Liver (tissue), 8 donors: ENCODE measurements at regions not wholly inside any gene's neighbourhood (a gene's known extent, or its start where the extent isn't known, plus 50 kb on each side); places are given as distances from the start of the nearest gene placed in this dataset.

Experiments used
- DNase-seq: peaks from one replicate; pipeline ENCODE4 v3.0.0-alpha.2; 2017; ENCODE audit warnings: low spot score
- H3K27ac ChIP-seq, 2 donors: one replicate each; pipeline ENCODE4 v1.7.0; 2013; ENCODE audit warnings: inconsistent platforms in 2 of 2, low read length in 2 of 2, control low read depth in 1 of 2, low read depth in 1 of 2, mild to moderate bottlenecking in 1 of 2
- H3K27me3 ChIP-seq, 4 donors: one replicate each; pipeline versions ENCODE4 v1.6.1 to v1.7.0; 2013; ENCODE audit warnings: low read length in 3 of 4, inconsistent platforms in 1 of 4, mild to moderate bottlenecking in 1 of 4, moderate library complexity in 1 of 4; ENCODE audit not compliant: control insufficient read depth in 4 of 4, insufficient read depth in 4 of 4
- H3K36me3 ChIP-seq, 4 donors: one replicate each; pipeline versions ENCODE4 v1.6.1 to v1.7.0; 2013; ENCODE audit warnings: low read length in 3 of 4, mild to moderate bottlenecking in 3 of 4, low read depth in 1 of 4, moderate library complexity in 1 of 4; ENCODE audit not compliant: control insufficient read depth in 4 of 4, insufficient read depth in 3 of 4
- H3K4me1 ChIP-seq, 4 donors: one replicate each; pipeline versions ENCODE4 v1.6.1 to v1.7.0; 2013; ENCODE audit warnings: low read length in 3 of 4, mild to moderate bottlenecking in 3 of 4, moderate library complexity in 1 of 4; ENCODE audit not compliant: control insufficient read depth in 4 of 4, insufficient read depth in 4 of 4
- H3K4me3 ChIP-seq, 3 donors: one replicate each; pipeline versions ENCODE4 v1.6.1 to v1.7.0; 2013; ENCODE audit warnings: low read length in 3 of 3, control low read depth in 1 of 3, low read depth in 1 of 3, mild to moderate bottlenecking in 1 of 3
- H3K9ac ChIP-seq, 2 donors: one replicate each; pipeline ENCODE4 v1.7.0; 2013; ENCODE audit warnings: low read length in 2 of 2, mild to moderate bottlenecking in 2 of 2, moderate library complexity in 2 of 2, control low read depth in 1 of 2, low read depth in 1 of 2
- H3K9me3 ChIP-seq, 4 donors: one replicate each; pipeline versions ENCODE4 v1.6.1 to v1.7.0; 2013; ENCODE audit warnings: low read length in 3 of 4; ENCODE audit not compliant: control insufficient read depth in 4 of 4
- CTCF ChIP-seq: fragments of 150-350 bp; IDR thresholded peaks from 2 replicates; pipeline ENCODE4 v1.5.1; 2017; ENCODE audit warnings: improper control_type of control experiment, low read depth, low read length; ENCODE audit not compliant: missing input control
- EGR1 ChIP-seq, 2 donors: IDR thresholded peaks; 2 replicates each; pipeline ENCODE4 v1.6.1; 2016 to 2018; ENCODE audit warnings: antibody characterized with exemption in 2 of 2, low read depth in 2 of 2
- FOXA1 ChIP-seq: IDR thresholded peaks from 2 replicates; pipeline ENCODE4 v1.6.1; 2016; ENCODE audit warnings: antibody characterized with exemption
- FOXA2 ChIP-seq: IDR thresholded peaks from 2 replicates; pipeline ENCODE4 v1.6.1; 2016; ENCODE audit warnings: antibody characterized with exemption
- GABPA ChIP-seq, 2 donors: IDR thresholded peaks in 1 of 2; conservative IDR thresholded peaks in 1 of 2; 2 replicates each; pipeline ENCODE4 v1.6.1; 2016; ENCODE audit warnings: antibody characterized with exemption in 2 of 2, mild to moderate bottlenecking in 1 of 2, moderate library complexity in 1 of 2
- HNF4A ChIP-seq, 2 donors: conservative IDR thresholded peaks; 2 replicates each; pipeline ENCODE4 v1.6.1; 2016; ENCODE audit warnings: antibody characterized with exemption in 2 of 2, mild to moderate bottlenecking in 2 of 2
- HNF4G ChIP-seq: IDR thresholded peaks from 2 replicates; pipeline ENCODE4 v1.6.1; 2016; ENCODE audit warnings: antibody characterized with exemption
- JUND ChIP-seq, 2 donors: IDR thresholded peaks; 2 replicates each; pipeline ENCODE4 v1.6.1; 2016; ENCODE audit warnings: antibody characterized with exemption in 2 of 2
- NR2F2 ChIP-seq: IDR thresholded peaks from 2 replicates; pipeline ENCODE4 v1.6.1; 2016; ENCODE audit warnings: antibody characterized with exemption
- RAD21 ChIP-seq, 2 donors: IDR thresholded peaks; 2 replicates each; pipeline ENCODE4 v1.6.1; 2016; ENCODE audit warnings: antibody characterized with exemption in 2 of 2, mild to moderate bottlenecking in 2 of 2
- REST ChIP-seq: IDR thresholded peaks from 2 replicates; pipeline ENCODE4 v1.6.1; 2016; ENCODE audit warnings: antibody characterized with exemption, mild to moderate bottlenecking
- RXRA ChIP-seq, 2 donors: IDR thresholded peaks; 2 replicates each; pipeline ENCODE4 v1.6.1; 2017 to 2018; ENCODE audit warnings: antibody characterized with exemption in 2 of 2, mild to moderate bottlenecking in 1 of 2
- SP1 ChIP-seq: IDR thresholded peaks from 2 replicates; pipeline ENCODE4 v1.6.1; 2018; ENCODE audit warnings: antibody characterized with exemption, mild to moderate bottlenecking
- TAF1 ChIP-seq: conservative IDR thresholded peaks from 2 replicates; pipeline ENCODE4 v1.6.1; 2016; ENCODE audit warnings: antibody characterized with exemption, mild to moderate bottlenecking
- WGBS: extraction: QIAGEN DNeasy Blood & Tissue Kit; methylation state at CpG from one replicate; pipeline ENCODE4 v1.1.7; 2013; 5-methylcytosine and 5-hydroxymethylcytosine counted together
- TF ChIP-seq, protein P1 (sequence below): IDR thresholded peaks from 2 replicates; pipeline ENCODE4 v1.6.1; 2016; ENCODE audit warnings: antibody characterized with exemption
- TF ChIP-seq, protein P2 (sequence below): IDR thresholded peaks from 2 replicates; pipeline ENCODE4 v1.6.1; 2016; ENCODE audit warnings: antibody characterized with exemption
- donor health status: healthy.
- donor health status: healthy.
- donor health status: healthy.
- donor health status: healthy.
- donor health status: healthy.

DNA sequence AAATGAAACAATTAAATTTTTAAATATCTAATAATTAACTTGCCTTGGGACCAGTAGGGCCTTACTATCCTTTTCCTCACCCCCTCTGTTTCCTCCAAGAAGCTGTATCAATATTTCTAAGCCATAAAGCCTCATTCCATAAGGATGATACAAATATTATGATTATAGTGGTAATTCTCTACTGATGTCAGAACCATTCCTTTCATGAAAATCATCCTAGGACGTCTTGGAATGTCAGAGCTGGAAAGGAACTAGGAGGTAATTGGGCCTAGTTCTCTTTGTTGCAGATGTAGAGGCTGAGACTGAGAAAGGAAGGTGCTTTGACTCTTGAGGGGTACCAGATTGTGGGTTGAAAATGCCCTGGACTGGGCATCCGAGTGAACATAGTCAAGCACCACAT is 766.7 kb upstream of the GHITM start:
- no peak for TF ChIP-seq EGR1 (IDR thresholded peaks at IDR 0.05; ENCODE audit: low read depth in 2 of 2)
- TF ChIP-seq, protein P1, sequence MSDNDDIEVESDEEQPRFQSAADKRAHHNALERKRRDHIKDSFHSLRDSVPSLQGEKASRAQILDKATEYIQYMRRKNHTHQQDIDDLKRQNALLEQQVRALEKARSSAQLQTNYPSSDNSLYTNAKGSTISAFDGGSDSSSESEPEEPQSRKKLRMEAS, result no peak
- TF ChIP-seq FOXA2, result no peak
- no peak for TF ChIP-seq NR2F2
- TF ChIP-seq HNF4A (conservative IDR thresholded peaks at IDR 0.05), result no peak
- no peak for TF ChIP-seq FOXA1
- TF ChIP-seq RAD21 (IDR thresholded peaks at IDR 0.05), result no peak
- no peak for TF ChIP-seq JUND (IDR thresholded peaks at IDR 0.05)
- no peak for TF ChIP-seq RXRA (IDR thresholded peaks at IDR 0.05)
- TF ChIP-seq, protein P2, sequence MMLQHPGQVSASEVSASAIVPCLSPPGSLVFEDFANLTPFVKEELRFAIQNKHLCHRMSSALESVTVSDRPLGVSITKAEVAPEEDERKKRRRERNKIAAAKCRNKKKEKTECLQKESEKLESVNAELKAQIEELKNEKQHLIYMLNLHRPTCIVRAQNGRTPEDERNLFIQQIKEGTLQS, result no peak
- DNase-seq, result no peak
- Histone ChIP-seq H3K27me3 (no peaks in the 10 kb centered on the region), H3K27ac (no peak overlapping the region), H3K36me3 (no peaks in the 10 kb centered on the region), H3K4me3 (no peak overlapping the region), H3K9ac (no peak overlapping the region), H3K9me3 (no peaks in the 10 kb centered on the region), H3K4me1 (no peaks in the 10 kb centered on the region)
- WGBS, result 72% methylated on average over 2 of the region's 2 CpGs

GRCh38 chr10:83373671-83374070 is 765.6 kb upstream of the GHITM start:
- no peaks in the 10 kb centered on the region for H3K27me3 ChIP-seq
- no peak overlapping the region for H3K4me3 ChIP-seq
- no peak overlapping the region for H3K27ac ChIP-seq
- no peak for TF ChIP-seq TAF1
- TF ChIP-seq HNF4A (conservative IDR thresholded peaks at IDR 0.05), result no peak
- no peak for TF ChIP-seq RXRA (IDR thresholded peaks at IDR 0.05)
- no peak for TF ChIP-seq HNF4G
- no peak for TF ChIP-seq FOXA2
- TF ChIP-seq, protein P1, result no peak
- no peak for TF ChIP-seq EGR1 (IDR thresholded peaks at IDR 0.05; ENCODE audit: low read depth in 2 of 2)
- TF ChIP-seq REST, result no peak
- TF ChIP-seq SP1, result no peak
- peak; percentile 43 to 67 for TF ChIP-seq RAD21 (IDR thresholded peaks at IDR 0.05)
- TF ChIP-seq GABPA (IDR thresholded peaks at IDR 0.05 in 1 of 2, conservative IDR thresholded peaks at IDR 0.05 in 1 of 2), result no peak
- peak; percentile 35 for TF ChIP-seq CTCF
- H3K9me3 ChIP-seq, result no peaks in the 10 kb centered on the region
- no peak for DNase-seq
- WGBS, result 77% methylated on average over 2 of the region's 2 CpGs
- no peak overlapping the region for H3K9ac ChIP-seq
- H3K36me3 ChIP-seq, result no peaks in the 10 kb centered on the region
- no peaks in the 10 kb centered on the region for H3K4me1 ChIP-seq
